Neuron (in vitro differentiated cells): ENCODE measurements at regions not wholly inside any gene's neighbourhood (a gene's known extent, or its start where the extent isn't known, plus 50 kb on each side); places are given as distances from the start of the nearest gene placed in this dataset.
"Not testable (repeated sequence)": the region's sequence is repeated elsewhere in the genome, so short reads cannot be mapped to it uniquely, and the experiment has no call there.

ENCODE experiments used
- H2AFZ ChIP-seq: one replicate; pipeline ENCODE4 v1.6.1; 2013; ENCODE audit warnings: low read depth, mild to moderate bottlenecking, inconsistent platforms, low read length, moderate library complexity
- H3K27me3 ChIP-seq: one replicate; pipeline ENCODE4 v1.6.1; 2013; ENCODE audit warnings: low read length; ENCODE audit not compliant: insufficient read depth
- H3K36me3 ChIP-seq: one replicate; pipeline ENCODE4 v1.6.1; 2013; ENCODE audit warnings: low read length; ENCODE audit not compliant: insufficient read depth
- H3K4me1 ChIP-seq: one replicate; pipeline ENCODE4 v1.6.1; 2013; ENCODE audit warnings: low read length; ENCODE audit not compliant: insufficient read depth
- H3K4me3 ChIP-seq: 2 replicates; pipeline ENCODE4 v1.5.1; 2013; ENCODE audit warnings: mild to moderate bottlenecking, low read length, moderate library complexity
- H3K9me3 ChIP-seq: one replicate; pipeline ENCODE4 v1.6.1; 2013; ENCODE audit warnings: low read length

DNA sequence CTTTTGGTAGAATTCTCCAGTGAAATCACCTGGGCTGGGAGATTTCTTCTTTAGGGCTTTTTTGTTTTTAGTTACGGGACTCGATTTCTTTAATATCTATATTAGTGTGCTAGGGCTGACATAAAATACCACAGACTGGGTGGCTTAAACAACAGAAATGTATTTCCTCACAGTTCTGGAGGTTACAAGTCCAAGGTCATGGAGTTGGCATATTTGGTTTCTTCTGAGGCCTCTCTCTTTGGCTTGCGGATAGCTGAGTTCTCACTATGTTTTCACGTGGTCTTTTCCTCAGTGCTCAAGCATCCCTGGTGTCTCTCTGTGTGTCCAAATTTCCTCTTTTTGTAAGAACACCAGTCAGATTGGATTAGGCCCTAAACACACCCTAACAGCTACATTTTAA is 208.5 kb upstream of the DTNA start:
- H3K4me1 ChIP-seq = no peaks in the 10 kb centered on the region
- H3K9me3 ChIP-seq = no peaks in the 10 kb centered on the region
- H3K4me3 ChIP-seq = no peak overlapping the region
- H3K27me3 ChIP-seq = peaks cover 8% of the 10 kb centered on the region
- no peak overlapping the region for H2AFZ ChIP-seq
- no peaks in the 10 kb centered on the region for H3K36me3 ChIP-seq

DNA sequence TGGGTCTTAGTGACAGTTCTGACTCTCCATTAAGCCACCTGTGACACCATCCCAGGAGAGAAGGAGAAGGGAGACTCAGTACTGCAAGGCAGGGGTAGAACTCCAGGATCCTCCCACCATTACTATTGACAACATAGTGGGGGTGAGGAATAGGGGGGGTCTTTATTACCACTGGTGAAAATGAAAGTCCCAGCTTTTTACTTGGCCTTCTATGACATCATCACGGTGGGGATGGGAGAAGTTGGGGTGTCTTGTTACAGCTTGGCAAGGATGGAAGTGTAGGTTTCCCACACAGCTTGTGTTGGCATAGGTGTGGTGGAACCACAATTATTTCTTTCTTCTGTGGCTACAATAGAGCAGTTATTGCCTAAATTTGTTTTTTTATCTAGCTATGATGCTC is 203.9 kb upstream of the DTNA start:
- H3K36me3 ChIP-seq = no peaks in the 10 kb centered on the region

DNA sequence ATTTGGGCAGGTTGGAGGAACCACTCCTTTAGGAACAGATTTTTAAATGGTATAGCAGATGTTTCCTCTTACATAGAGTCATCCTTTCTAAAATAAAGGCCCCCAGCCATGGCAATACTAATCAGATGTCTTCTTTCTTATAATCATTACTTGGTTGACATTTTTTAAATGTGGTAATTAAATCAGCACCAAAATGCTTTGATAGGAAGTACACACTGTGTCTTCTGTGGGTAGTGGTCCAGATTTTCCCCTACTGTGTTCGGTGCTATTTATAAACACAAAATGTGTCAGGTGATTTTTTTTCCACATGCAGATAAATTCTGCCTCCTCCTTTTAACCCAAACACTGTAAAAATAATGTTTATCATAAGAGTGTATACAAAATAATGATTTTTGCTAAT is 200.9 kb upstream of the DTNA start:
- Histone ChIP-seq H2AFZ (no peak overlapping the region), H3K4me1 (no peaks in the 10 kb centered on the region), H3K9me3 (no peaks in the 10 kb centered on the region), H3K4me3 (no peak overlapping the region), H3K27me3 (no peaks in the 10 kb centered on the region), H3K36me3 (no peaks in the 10 kb centered on the region)

More for the DNA sequence above, 203.9 kb upstream of the DTNA start:
- Histone ChIP-seq H3K4me3 (no peak overlapping the region), H3K4me1 (no peaks in the 10 kb centered on the region), H2AFZ (no peak overlapping the region), H3K27me3 (no peaks in the 10 kb centered on the region), H3K9me3 (no peaks in the 10 kb centered on the region)

DNA sequence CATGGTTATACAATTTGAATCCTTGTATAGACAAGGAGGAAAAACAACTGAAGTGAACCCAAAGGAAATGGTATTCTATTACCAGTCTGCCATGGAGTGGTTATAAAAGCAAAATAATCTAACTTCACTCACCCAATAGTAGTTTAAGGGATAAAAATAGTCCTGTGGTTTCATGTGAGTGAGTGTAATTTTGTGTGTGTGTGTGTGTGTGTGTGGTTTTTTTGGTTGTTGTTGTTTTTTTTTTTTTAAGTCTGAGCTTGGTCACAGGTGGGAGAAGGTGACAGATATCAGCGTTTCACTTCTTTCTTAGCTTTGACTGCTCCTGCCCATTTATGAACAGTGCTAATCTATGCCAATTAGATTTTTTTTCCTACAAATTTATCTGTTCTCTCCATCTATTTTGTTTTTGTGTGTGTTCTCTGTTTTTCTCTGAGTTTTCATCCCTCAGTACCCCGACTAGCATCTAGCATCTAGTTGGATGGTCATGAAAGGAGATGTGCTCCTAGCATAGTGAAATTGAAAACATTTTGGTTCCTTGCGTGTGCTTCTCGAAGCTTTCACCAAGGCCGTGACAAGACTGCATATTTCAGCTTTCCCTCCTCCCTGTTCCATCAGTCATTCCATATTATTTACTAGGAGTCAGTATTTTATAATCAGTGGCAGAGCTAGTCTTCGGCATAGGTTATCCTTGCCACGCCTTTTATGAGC is 200.1 kb upstream of the DTNA start:
- no peak overlapping the region for H3K4me3 ChIP-seq
- no peaks in the 10 kb centered on the region for H3K4me1 ChIP-seq
- H3K36me3 ChIP-seq = no peaks in the 10 kb centered on the region
- no peaks in the 10 kb centered on the region for H3K9me3 ChIP-seq
- H2AFZ ChIP-seq = no peak overlapping the region
- H3K27me3 ChIP-seq = no peaks in the 10 kb centered on the region

DNA sequence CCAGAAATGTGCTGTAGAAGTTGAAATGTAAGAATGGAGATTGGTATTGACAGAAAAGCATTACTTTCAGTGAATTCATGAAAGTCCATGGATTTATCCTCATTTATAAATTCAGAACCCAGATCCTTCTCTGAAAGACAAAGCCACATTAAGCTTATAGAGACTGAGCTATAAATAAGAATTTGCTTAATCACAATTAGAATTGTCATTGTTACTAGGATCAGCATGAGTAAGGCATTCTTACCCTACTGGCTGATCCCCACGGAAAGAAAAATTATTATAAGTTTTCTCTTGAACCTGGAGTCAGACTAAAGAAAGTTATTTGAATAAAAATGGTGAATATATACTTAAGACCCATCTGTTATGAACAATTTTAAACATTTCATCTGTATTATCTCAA is 199.2 kb upstream of the DTNA start:
- H3K27me3 ChIP-seq = no peaks in the 10 kb centered on the region
- no peak overlapping the region for H3K4me3 ChIP-seq
- H2AFZ ChIP-seq = no peak overlapping the region
- no peaks in the 10 kb centered on the region for H3K4me1 ChIP-seq
- no peaks in the 10 kb centered on the region for H3K36me3 ChIP-seq
- no peaks in the 10 kb centered on the region for H3K9me3 ChIP-seq

DNA sequence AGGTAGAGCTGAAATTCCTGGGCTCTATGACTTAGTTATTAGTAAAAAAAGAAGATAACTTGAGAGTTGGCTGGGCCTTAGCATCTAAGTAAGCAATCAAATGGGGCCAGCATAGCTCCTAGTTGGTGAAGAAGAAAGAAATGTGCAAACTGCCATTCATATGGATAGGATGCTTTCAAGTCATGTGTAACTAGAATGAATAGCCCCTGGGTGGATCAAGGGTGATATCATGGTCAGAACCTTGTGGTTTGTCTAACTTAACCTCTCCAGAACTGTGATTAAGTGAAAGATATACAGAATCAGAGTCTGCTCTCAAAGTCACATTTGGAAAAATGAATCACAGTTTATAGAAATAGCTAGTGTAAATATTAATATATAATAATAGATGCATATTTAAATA is 198.7 kb upstream of the DTNA start:
- H3K9me3 ChIP-seq = no peaks in the 10 kb centered on the region
- H3K27me3 ChIP-seq = no peaks in the 10 kb centered on the region
- H3K36me3 ChIP-seq = no peaks in the 10 kb centered on the region
- H3K4me1 ChIP-seq = no peaks in the 10 kb centered on the region
- no peak overlapping the region for H2AFZ ChIP-seq
- no peak overlapping the region for H3K4me3 ChIP-seq

DNA sequence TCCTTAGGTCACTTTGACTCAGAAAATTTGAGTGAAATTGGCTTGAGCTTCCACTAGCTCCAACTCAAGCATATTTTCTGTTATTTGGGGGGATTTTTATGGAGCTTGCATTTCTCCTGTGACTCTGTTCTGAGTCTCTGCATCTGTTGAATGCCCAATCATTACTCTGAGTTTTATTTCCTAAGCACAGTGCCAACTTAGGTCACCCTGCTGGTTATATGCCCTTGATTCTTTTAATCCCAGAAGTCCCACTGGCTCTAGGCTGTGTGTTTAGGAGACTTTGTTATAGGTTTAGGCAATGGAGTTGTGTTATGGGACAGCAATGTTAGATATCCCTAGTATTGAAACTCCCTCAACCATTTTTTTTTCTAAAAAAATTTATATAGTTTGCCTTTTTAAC is 198.2 kb upstream of the DTNA start:
- Histone ChIP-seq H2AFZ (no peak overlapping the region), H3K4me3 (no peak overlapping the region), H3K9me3 (no peaks in the 10 kb centered on the region), H3K4me1 (no peaks in the 10 kb centered on the region), H3K36me3 (no peaks in the 10 kb centered on the region), H3K27me3 (no peaks in the 10 kb centered on the region)

DNA sequence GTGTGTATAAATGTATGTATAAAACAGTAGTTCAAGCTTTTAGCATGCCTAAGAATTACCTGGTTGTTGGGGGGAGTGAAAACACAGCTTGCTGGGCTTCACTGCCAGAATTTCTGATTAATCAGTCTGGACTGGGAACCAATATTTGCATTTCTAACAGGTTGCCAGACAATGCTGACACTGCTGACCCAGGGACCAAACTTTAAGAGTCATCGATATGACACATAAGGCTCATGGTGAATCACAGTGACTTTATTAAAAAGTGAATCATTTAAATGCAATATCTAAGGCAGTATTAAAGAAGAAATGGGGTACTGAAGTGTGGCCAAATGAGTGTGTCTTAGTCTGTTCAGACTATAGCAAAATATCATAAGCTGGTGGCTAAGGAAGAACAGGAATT is 195.9 kb upstream of the DTNA start:
- no peaks in the 10 kb centered on the region for H3K27me3 ChIP-seq
- H3K4me3 ChIP-seq = no peak overlapping the region

DNA sequence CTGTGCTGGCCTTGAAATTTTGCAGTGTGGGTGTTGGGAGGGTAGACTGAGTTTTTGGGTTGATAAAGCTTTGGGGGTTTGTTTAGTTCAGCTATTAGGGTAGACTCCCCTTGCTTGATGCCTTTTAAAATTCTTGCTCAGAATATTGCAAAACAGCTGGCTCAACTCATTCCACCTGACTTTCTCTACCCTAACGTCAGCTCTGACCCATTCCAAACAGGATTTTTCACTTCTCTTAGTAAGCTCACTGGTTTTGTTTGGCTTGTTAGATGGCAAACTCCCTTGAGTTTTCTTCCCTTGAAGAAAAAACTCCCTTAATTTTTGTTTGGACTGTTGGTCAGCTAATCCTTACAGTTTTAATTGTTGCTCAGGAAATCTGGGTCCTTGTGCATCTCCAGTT is 195.1 kb upstream of the DTNA start:
- no peaks in the 10 kb centered on the region for H3K9me3 ChIP-seq
- no peak overlapping the region for H3K4me3 ChIP-seq
- H3K36me3 ChIP-seq = no peaks in the 10 kb centered on the region
- no peaks in the 10 kb centered on the region for H3K27me3 ChIP-seq
- H3K4me1 ChIP-seq = no peaks in the 10 kb centered on the region
- H2AFZ ChIP-seq = no peak overlapping the region

More for the DNA sequence above, 195.9 kb upstream of the DTNA start:
- Histone ChIP-seq H2AFZ (no peak overlapping the region), H3K36me3 (no peaks in the 10 kb centered on the region), H3K9me3 (no peaks in the 10 kb centered on the region), H3K4me1 (no peaks in the 10 kb centered on the region)

DNA sequence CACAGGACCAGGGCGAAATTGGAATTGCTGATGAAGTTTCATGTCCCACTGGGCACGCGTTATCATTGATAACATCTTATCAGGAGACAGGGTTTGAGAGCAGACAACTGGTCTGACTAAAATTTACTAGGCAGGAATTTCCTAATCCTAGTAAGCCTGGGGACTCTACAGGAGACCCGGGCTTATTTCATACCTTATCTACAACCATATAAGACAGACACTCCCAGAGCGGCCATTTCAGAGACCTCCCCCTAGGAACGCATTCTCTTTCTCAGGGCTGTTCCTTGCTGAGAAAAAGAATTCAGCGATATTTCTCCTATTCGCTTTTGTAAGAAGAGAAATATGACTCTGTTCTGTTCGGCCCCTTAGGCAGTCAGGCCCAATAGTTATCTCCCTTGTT is 193.7 kb upstream of the DTNA start:
- H3K9me3 ChIP-seq, H3K27me3 ChIP-seq, H3K4me1 ChIP-seq, H3K4me3 ChIP-seq, H2AFZ ChIP-seq, H3K36me3 ChIP-seq: not testable (repeated sequence)

DNA sequence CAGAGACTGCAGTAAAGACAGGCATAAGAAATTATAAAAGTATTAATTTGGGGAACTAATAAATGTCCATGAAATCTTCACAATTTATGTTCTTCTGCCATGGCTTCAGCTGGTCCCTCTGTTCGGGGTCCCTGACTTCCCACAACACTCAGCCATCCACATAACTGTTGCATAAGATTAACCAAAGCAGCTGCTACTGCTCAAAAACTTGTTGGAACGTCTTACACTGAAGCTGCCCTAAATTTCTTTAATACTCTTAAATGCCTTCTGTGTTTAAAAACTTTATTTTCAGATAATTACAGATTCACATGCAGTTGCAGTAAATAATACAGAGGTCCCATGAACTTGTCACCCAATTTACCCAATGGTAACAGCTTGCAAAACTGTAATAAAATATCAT is 193.1 kb upstream of the DTNA start:
- H3K4me3 ChIP-seq, H3K9me3 ChIP-seq, H3K27me3 ChIP-seq, H3K36me3 ChIP-seq, H3K4me1 ChIP-seq, H2AFZ ChIP-seq: not testable (repeated sequence)

DNA sequence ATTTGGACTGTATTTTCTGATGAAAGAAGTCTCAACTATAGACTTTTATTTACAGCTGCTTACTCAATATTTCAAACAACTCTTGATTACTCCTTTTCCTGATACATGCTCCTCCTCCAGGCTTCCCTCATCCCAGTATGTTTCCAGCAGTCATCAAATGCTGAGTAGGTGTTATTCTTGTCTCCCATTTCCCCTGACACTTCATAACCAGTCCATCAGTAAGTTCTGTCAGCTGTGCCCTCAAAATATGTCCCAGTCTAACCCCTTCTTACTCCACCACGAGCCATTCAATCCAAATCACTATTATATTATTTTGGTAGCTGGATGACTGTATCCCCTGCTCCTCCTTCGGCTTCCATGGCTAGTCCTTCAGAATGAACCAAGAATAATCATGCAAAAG is 189.1 kb upstream of the DTNA start:
- no peaks in the 10 kb centered on the region for H3K9me3 ChIP-seq

DNA sequence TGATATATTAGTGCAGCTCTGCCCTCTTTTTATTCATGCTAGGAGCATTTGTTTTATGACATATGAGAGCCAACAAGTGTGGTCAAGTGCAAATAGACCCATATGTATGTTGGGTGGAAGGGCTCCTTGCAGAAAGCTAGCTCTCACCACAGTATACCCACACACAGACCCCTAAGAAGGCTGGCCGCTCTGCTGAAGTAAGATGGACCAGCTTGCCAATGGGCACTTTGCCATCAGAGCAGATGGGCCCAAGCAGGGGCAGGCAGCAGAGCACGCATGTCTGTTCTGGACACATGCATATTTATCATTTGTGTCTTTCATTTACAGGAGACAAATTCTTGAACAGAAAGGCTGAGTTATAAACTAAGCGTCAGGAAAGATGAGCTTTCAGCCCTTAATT is 187.5 kb upstream of the DTNA start:
- no peaks in the 10 kb centered on the region for H3K36me3 ChIP-seq
- H3K9me3 ChIP-seq = no peaks in the 10 kb centered on the region
- H3K4me3 ChIP-seq = no peak overlapping the region
- peaks cover 3% of the 10 kb centered on the region for H3K4me1 ChIP-seq
- H2AFZ ChIP-seq = no peak overlapping the region
- H3K27me3 ChIP-seq = no peaks in the 10 kb centered on the region

More for the DNA sequence above, 189.1 kb upstream of the DTNA start:
- Histone ChIP-seq H2AFZ (no peak overlapping the region), H3K36me3 (no peaks in the 10 kb centered on the region), H3K27me3 (no peaks in the 10 kb centered on the region), H3K4me1 (peaks cover 3% of the 10 kb centered on the region), H3K4me3 (no peak overlapping the region)

DNA sequence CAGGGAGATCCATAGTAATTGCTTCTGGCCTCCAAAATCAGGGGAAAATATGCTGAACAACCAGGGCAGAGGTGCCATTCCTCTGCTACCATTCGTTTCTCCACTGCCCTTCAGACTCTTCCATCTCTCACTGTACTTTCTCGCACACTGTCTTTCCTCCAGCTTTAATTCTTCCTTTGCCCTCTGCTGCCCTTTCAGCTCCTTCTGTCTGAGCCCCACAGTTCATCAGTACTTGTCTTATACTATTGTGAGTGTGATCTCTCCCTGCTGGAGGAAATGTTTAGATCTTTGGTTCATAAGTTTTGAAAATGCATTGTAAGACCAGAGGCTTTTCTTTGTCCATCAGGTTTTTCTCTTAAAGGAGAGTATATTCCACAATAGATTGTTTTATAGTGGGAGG is 184.9 kb upstream of the DTNA start:
- H3K4me3 ChIP-seq = no peak overlapping the region
- H3K27me3 ChIP-seq = no peaks in the 10 kb centered on the region
- H3K36me3 ChIP-seq = no peaks in the 10 kb centered on the region
- no peaks in the 10 kb centered on the region for H3K9me3 ChIP-seq
- no peak overlapping the region for H2AFZ ChIP-seq
- peaks cover 3% of the 10 kb centered on the region for H3K4me1 ChIP-seq
